Osteocyte (in vitro differentiated cells): ENCODE measurements at regions not wholly inside any gene's neighbourhood (a gene's known extent, or its start where the extent isn't known, plus 50 kb on each side); places are given as distances from the start of the nearest gene placed in this dataset.
"Not testable (repeated sequence)": the region's sequence is repeated elsewhere in the genome, so short reads cannot be mapped to it uniquely, and the experiment has no call there.

Source experiments
- DNase-seq: peaks from one replicate; pipeline ENCODE4 v3.0.0; 2021; ENCODE audit warnings: mixed read lengths; ENCODE audit not compliant: unreplicated experiment; ENCODE audit errors: extremely low spot score
- H3K27ac Mint-ChIP-seq: one replicate; pipeline ENCODE4 v1.8.0; 2021; ENCODE audit warnings: mild to moderate bottlenecking, mixed read lengths; ENCODE audit not compliant: unreplicated experiment
- H3K27me3 Mint-ChIP-seq: one replicate; pipeline ENCODE4 v1.8.0; 2021; ENCODE audit warnings: mixed read lengths; ENCODE audit not compliant: unreplicated experiment
- H3K36me3 Mint-ChIP-seq: one replicate; pipeline ENCODE4 v1.8.0; 2021; ENCODE audit warnings: mixed read lengths; ENCODE audit not compliant: unreplicated experiment
- H3K4me1 Mint-ChIP-seq: one replicate; pipeline ENCODE4 v1.8.0; 2021; ENCODE audit warnings: mixed read lengths; ENCODE audit not compliant: unreplicated experiment
- H3K4me3 Mint-ChIP-seq: one replicate; pipeline ENCODE4 v1.8.0; 2021; ENCODE audit warnings: mild to moderate bottlenecking, moderate library complexity, mixed read lengths; ENCODE audit not compliant: unreplicated experiment
- H3K9me3 Mint-ChIP-seq: one replicate; pipeline ENCODE4 v1.8.0; 2021; ENCODE audit warnings: mixed read lengths; ENCODE audit not compliant: unreplicated experiment
- CTCF ChIP-seq: fragments of 200-600 bp; sonication (generic); IDR thresholded peaks from 2 replicates; pipeline ENCODE4 v1.5.0; 2021; ENCODE audit warnings: antibody characterized with exemption, mild to moderate bottlenecking, moderate library complexity

- Mint-ChIP-seq H3K27me3 (no peaks in the 10 kb centered on the region), H3K27ac (no peak overlapping the region), H3K4me3 (no peak overlapping the region), H3K4me1 (no peaks in the 10 kb centered on the region), H3K9me3 (peaks cover 2% of the 10 kb centered on the region), H3K36me3 (no peaks in the 10 kb centered on the region)
- DNase-seq = no peak
- no peak for TF ChIP-seq CTCF
Measured at GRCh38 chr1:238608144-238608543, 717.4 kb upstream of the ZP4 start.

- DNase-seq = no peak
- Mint-ChIP-seq H3K27me3 (no peaks in the 10 kb centered on the region), H3K36me3 (no peaks in the 10 kb centered on the region), H3K4me3 (no peak overlapping the region), H3K4me1 (no peaks in the 10 kb centered on the region), H3K9me3 (no peaks in the 10 kb centered on the region), H3K27ac (no peak overlapping the region)
- no peak for TF ChIP-seq CTCF
Measured at GRCh38 chr1:238606896-238607295, 716.2 kb upstream of the ZP4 start.

- TF ChIP-seq CTCF = no peak
- no peak overlapping the region for H3K4me3 Mint-ChIP-seq
- H3K36me3 Mint-ChIP-seq = no peaks in the 10 kb centered on the region
- H3K4me1 Mint-ChIP-seq = no peaks in the 10 kb centered on the region
- H3K9me3 Mint-ChIP-seq = no peaks in the 10 kb centered on the region
- no peaks in the 10 kb centered on the region for H3K27me3 Mint-ChIP-seq
- no peak overlapping the region for H3K27ac Mint-ChIP-seq
- DNase-seq = no peak
Measured at GRCh38 chr1:238606457-238606856, 715.7 kb upstream of the ZP4 start.

- no peak for TF ChIP-seq CTCF
- Mint-ChIP-seq H3K36me3 (no peaks in the 10 kb centered on the region), H3K4me1 (no peaks in the 10 kb centered on the region), H3K27ac (no peak overlapping the region), H3K4me3 (no peak overlapping the region), H3K9me3 (no peaks in the 10 kb centered on the region), H3K27me3 (no peaks in the 10 kb centered on the region)
- no peak for DNase-seq
Measured at GRCh38 chr1:238604357-238604756, 713.6 kb upstream of the ZP4 start.

- H3K9me3 Mint-ChIP-seq, DNase-seq, H3K4me3 Mint-ChIP-seq, H3K27ac Mint-ChIP-seq, H3K4me1 Mint-ChIP-seq, H3K36me3 Mint-ChIP-seq, H3K27me3 Mint-ChIP-seq: not testable (repeated sequence)
Measured at GRCh38 chr1:238601604-238602003, 710.9 kb upstream of the ZP4 start.

GRCh38 chr1:238596703-238597102 is 706.0 kb upstream of the ZP4 start:
- no peak for DNase-seq
- no peak overlapping the region for H3K4me3 Mint-ChIP-seq
- no peak for TF ChIP-seq CTCF
- H3K9me3 Mint-ChIP-seq = no peaks in the 10 kb centered on the region
- H3K4me1 Mint-ChIP-seq = peaks cover 6% of the 10 kb centered on the region
- no peak overlapping the region for H3K27ac Mint-ChIP-seq
- H3K36me3 Mint-ChIP-seq = peaks cover 3% of the 10 kb centered on the region
- no peaks in the 10 kb centered on the region for H3K27me3 Mint-ChIP-seq
